Kidney tubule cell (primary cell): ENCODE measurements at regions not wholly inside any gene's neighbourhood (a gene's known extent, or its start where the extent isn't known, plus 50 kb on each side); places are given as distances from the start of the nearest gene placed in this dataset.
"Not testable (repeated sequence)": the region's sequence is repeated elsewhere in the genome, so short reads cannot be mapped to it uniquely, and the experiment has no call there.

ENCODE experiments used
- DNase-seq: peaks from one replicate; pipeline ENCODE4 v3.0.0-alpha.2; 2018; ENCODE audit warnings: low spot score

DNA sequence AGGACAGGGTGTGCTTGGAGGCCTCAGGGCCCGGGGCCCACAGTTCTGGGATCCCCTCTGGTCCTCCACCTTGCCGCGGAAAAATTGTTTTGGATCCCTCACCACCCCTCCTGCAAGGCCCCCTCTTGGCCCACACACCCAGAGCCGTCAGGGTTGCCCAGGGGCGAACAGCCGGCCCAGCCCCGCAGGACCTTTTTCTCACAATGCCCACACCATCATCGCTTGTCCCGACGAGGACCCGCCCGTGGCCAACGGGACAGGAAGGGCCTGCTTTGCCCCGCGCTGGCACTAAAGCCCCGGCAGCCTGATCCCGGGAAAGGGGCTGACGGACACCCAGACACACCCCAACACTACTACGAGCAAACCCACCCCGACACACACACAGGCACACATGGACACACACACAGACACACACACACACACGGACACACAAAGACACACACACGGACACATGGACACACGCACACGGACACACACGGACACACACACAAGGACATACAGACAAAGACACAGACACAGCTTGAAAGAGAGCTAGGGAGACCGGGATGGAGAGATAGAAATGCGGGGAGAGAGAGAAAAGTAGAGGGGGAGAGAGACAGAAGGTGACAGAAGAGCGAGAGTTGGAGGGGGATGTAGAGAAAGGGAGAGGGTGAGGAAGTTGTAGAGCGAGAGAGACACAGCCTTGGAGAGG, 1493.5 kb upstream of the DEFB115 start:
- DNase-seq: no peak

DNA sequence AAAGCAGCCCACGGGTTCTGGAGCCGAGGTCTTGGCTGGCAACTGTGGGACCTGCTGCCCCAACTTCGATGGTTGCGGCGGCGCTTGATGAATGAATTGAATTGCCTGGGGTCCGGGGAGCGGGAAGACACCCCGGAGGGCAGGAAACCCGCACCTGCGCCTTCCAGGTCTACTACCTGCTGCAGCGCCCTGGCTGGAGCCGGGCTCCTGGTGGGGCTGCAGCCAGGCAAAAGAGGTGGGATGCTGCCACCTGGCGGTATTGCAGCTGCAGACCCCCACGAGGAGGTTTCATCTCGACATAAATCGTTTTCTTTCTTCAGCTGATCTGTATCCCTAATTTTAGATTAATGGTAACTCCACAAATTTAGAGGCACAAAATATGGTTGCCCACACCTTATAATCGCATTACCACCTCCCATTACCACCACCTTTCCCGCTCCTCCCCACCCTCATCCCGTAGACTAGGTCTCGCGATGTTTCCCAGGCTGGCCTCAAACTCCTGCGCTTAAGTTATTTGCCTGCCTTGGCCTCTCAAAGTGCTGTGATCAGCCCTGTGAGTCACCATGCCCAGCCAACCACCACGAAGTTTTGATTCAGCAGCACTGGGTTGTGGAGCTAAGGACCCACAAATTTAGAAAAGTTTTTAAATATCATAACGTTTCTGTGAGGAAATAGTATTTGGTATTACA, 1492.4 kb upstream of the DEFB115 start:
- peak; percentile 1 for DNase-seq

DNA sequence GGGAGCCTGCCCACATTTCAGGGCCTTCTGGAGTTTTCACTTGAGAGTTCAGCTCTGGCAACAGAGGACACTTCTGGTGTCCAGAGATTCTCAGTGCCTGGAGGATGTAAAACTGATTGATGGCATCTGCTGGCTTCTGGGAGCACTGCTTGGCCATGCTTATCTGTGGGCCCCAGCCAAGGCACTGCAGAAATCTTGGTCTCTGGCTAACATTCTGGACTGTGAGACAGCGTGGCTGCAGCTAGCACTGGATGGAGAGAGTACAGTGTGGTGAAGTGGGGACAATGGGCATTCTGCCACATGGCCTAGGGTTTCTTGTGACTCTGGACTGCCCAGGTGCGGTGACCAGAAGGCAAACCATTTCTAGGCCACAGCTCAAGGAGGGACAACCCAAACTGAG, 1479.4 kb upstream of the DEFB115 start:
- DNase-seq: not testable (repeated sequence)

DNA sequence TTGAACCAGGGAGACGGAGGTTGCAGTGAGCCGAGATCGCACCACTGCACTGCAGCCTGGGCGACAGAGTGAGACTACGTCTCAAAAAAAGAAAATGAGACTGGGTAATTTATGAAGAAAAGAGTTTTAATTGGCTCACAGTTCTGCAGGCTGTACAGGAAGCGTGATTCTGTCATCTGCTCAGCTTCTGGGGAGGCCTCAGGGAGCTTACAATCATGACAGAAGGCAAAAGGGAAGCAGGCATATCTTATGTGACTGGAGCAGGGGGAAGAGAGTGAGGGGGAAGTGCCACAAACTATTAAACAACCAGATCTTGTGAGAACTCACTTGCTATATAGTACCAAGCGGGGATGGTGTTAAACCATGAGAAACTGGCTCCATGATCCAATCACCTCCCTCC, 1476.2 kb upstream of the DEFB115 start:
- DNase-seq: not testable (repeated sequence)

DNA sequence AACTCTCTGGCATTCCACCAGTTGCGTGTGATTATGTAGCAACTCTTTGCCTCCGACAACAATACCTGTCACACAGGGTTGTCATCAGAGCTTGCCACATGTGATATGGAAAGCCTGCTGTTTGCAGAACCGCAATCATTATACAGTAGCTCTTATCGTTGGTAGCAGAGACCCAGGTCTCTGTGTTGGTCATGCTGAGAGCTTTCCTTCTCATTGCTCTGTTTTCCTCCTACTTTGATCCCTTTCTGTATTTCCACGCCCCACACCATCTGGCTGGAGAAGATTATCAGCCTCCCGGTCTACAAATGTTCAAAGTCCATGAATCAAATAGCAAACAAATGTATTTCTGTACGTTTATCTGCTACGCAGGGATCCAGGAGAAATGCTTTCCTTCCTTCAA, 1475.6 kb upstream of the DEFB115 start:
- DNase-seq: not testable (repeated sequence)

DNA sequence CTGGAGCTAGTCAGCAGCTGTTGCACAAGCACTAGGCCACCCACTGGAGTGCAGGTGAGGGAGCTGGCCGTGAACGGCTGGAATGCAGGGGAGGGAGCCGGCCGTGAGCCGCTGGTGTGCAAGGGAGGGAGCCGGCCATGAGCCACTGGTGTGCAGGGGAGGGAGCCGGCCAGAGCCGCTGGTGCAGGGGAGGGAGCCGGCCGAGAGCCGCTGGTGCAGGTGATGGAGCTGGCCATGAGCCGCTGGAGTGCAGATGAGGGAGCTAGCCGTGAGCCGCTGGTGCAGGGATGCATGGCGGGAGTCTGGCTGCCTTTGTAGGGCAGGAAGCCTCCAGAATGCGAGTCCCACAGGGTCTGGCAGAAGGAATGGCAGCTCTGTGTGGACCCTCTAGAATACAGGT, 1470.0 kb upstream of the DEFB115 start:
- DNase-seq: not testable (repeated sequence)

DNA sequence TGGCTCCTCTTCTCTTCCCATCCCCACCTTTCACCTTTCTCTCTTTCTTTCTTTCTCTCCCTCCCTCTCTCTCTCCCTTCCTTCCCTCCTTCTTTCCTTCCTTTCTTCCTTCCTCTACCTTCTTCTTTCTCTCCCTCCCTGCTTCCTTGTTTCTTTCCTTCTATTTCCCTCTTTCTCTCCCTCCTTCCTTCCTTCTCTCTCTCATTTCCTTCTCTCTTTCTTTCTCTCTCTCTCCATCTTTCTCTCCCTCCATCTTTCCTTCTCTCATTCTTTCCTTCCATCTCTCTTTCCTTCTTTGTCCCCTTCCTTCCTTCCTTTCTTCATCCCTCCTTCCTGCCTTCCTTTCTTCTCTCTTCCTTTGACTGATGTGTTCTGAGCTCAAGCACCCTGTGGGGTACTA, 1467.0 kb upstream of the DEFB115 start:
- DNase-seq: no peak

DNA sequence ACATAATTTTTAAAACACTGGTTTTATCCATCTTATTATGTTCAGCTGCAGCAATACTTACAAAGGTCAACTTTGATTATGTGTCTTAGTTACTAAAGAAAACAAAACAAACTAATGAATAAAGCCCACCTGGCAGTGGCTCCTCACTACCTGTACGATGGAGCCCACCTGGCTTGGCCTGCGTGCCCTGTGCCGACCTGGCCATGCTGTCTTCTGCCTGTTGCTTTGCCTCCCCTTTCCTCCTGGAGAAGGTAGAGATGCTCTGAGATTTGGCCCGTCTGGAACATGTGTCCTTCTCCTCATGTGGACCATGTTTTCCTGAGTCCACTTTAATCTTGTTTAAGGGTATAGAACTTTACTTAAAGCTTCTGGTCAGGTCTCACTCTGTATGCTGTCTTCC, 1426.0 kb upstream of the DEFB115 start:
- DNase-seq: not testable (repeated sequence)

DNA sequence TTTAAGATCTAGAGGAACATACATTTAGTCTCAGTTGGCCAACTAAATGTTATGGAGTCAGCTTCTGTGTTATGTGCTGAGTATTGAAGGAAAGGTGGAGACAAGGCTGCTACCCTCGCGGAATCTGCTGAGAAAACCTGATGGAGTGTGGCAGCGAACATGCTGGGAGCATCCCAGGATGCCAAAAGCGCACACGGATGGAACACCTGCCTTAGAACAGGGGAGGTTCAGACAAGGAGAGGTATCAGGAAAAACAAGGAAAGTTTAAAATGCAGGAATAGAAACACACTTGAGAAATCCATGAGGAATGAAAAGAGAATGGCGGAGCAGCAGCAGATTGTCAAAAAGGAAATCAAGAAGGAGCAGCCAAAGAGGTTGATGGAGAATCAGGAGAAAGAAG, 1389.5 kb upstream of the DEFB115 start:
- not testable (repeated sequence) for DNase-seq

DNA sequence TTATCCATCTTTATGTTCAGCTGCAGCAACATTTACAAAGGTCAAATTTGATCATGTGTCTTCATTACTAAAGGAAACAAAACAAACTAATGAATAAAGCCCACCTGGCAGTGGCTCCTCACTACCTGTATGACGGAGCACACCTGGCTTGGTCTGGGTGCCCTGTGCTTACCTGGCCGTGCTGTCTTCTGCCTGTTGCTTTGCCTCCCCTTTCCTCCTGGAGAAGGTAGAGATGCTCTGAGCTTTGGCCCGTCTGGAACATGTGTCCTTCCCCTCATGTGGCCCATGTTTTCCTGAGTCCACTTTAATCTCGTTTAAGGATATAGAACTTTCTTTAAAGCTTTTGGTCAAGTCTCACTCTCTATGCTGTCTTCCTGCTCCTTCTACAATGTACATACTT, 1388.8 kb upstream of the DEFB115 start:
- not testable (repeated sequence) for DNase-seq

DNA sequence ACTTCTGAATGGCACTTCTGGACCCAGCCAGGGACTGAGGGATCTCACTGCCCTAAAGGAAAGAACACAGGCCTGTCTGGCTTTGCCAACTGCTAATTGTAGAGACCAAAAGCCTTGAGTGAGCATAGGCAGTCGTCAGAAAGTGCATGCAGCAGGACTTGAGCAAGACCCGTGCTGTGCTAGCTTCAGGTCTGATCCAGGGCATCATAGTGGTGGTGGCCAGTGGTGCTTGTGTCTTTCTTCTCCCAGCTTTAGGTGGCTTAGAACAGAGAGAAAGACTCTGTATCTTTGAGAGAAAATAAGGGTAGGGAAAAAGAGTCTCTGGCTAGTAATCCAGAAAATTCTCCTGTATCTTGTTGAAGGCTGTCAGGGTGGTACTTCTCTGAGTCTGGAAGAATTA, 1385.6 kb upstream of the DEFB115 start:
- not testable (repeated sequence) for DNase-seq

DNA sequence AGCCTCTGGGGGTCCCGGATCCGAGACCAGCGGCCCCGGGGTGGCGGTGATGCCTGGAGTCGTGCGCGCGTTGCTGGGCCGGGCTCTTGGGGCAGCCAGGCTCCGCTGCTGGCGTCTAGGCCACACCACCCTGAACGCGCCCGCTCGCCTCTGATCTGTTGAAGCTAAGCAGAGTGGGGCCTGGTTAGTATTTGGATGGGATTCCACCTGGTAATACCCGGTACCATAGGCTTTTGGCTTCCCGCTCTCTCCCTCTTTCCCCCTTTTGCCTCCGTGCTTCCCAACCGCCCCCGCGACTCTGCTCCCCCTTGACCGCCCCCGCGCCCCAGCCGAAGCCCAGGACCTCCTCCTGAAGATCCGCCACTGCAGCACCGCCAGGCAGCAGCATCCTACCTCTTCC, 1383.5 kb upstream of the DEFB115 start:
- DNase-seq: no peak

DNA sequence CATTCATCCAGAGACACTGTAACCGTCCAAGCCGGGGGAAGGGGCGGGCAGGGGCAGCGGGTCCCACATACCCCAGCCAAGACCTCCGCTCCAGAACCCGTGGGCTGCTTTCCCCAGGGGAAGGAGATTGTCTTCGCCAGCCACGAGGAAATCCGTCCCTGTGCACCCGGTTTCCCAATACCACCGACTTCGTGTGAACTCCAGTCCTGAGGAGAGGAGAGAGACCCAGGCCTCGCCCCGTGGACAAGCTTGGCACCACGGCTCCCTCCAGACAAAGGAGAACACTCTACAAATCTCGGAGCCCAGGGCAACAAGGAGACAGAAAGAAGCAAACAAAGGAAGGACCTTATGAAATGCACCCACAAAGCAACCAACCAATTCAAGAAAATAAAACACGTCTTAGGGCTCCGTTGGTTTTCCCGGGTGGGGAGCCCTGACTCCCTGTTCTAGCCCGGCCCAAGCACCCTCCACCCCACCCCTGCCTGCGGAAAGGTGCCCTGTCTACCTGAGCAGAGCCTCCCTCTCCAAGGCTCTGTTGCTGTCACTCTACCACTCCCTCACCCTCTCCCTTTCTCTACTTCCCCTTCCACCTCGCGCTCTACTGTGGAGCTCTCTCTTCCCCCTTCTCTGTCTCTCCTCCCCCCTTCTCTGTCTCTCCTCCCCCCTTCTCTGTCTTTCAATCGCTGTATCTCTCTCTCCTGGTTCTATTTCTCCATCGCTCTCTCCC, 1382.8 kb upstream of the DEFB115 start:
- no peak for DNase-seq

DNA sequence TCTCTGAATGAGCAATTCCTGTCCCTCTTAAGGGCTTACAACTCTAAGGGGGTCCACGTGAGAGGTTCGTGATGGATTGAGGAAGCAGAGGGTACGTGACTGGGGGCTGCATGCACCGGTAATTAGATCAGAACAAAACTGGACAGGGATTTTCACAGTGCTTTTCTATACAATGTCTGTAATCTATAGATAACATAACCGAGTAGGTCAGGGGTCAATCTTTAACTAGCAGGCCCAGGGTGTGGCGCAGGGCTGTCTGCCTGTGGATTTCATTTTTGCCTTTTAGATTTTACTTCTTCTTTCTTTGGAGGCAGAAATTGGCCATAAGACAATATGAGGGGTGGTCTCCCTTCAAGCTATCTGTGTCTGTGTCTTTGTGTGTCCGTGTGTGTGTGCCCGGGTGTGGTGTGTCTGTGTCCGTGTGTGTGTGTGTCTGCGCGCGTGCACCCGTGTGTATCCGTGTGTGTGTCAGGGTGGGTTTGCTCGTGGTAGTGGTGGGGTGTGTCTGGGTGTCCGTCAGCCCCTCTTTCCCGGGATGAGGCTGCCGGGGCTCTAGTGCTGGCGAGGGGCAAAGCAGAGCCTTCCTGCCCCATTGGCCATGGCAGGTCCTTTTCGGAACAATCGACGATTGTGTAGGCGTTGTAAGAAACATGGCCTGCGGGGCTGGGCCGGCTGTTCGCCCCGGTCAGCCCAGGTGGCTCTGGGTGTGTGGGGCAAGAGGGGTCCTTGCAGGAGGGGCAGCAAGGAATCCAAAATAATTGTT, 1382.0 kb upstream of the DEFB115 start:
- not testable (repeated sequence) for DNase-seq

DNA sequence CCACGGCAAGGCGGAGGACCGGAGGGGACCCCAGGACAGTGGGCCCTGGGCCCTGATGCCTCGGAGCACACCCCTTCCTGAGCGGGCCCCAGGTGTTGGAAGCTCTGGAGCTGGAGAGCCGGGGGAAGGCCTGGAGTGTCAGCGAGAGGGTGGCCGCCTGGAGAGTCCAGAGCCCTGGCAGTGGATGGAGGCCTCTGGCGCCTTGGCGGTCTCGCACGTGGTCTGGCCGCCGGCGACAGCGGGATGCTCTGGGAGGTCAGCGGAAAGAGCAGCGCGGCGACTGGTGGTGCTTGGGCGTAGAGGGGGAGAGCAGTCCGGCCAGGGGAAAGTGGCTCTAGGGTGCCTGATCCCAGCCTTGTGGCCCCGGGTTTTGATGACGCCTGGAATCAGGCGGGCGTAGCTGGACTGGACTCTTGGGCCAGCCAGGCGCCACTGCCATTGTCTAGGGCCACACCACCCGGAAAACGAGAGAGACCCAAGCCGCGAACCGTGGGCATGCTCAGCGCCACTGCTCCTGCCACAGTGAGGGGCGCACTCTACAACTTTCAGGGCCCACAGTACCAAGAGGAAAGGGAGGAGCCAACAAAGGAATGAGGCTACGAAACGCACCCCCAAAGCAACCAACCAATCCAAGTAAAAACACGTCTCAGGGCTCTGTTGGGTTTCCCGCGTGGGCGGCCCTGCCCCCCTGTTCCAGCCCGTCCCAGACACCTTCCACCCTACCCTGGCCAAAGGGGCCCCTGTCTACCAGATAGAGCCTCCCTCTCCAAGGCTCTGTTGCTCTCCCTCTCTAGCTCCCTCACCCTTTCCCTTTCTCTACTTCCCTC, 1381.2 kb upstream of the DEFB115 start:
- not testable (repeated sequence) for DNase-seq

DNA sequence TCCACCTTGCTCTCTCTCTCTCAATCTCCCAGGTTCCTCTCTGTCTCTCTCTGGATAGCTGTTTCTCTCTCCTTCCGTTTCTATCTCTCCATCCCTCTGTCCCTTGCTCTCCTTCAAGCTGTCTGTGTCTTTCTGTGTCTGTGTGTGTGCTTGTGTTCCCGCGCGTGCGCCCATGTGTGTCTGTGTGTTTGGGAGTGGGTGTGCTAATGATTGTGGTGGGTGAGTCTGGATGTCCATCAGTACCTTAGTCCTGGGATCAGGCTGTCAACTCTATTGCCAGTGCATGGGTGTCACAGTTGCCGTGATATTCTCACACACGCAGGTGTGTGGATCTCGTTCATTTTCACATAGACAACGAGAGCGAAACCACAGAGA, 1380.6 kb upstream of the DEFB115 start:
- no peak for DNase-seq

DNA sequence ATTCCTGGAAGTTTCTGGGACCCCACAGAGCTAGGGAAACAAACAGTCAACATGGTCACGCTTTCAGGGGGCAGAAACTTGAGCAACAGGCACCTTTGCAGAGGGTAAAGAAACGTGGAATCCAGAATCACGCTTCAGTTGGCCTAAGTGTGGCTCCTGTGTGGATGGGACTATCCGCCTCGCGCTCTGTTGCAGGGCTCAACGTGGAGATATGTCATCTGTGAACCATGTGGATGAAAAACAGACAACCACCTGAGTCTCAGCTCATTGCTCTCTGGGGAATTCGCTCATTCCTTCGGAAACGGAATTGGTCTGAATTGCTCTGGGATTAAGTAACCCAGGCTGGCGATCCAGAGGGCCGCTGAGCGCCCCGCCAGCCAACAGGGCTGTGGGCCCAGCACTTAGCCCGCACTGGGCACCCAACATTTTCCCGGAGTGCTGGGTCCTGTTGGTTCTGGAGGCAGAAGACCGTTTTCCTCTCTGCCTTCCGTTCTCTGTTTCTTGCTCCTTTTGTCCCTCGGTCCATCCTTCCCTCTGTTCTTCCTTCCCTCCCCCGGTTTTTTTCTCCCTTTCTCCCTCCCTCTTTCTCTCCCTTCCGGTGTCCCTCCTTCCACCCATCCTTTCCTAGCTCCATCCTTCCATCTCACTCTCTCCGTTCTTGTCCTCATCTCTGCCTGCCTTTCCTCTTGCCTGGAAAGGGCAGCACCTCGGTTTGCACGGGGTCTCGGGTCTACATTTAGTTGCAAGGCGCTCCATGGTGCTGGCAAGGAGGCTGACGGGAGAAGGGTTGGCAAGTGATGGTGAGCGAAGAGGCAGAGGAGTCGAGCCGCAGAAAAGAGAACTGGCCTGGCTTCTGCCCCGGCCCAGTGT, 1379.8 kb upstream of the DEFB115 start:
- DNase-seq: not testable (repeated sequence)

DNA sequence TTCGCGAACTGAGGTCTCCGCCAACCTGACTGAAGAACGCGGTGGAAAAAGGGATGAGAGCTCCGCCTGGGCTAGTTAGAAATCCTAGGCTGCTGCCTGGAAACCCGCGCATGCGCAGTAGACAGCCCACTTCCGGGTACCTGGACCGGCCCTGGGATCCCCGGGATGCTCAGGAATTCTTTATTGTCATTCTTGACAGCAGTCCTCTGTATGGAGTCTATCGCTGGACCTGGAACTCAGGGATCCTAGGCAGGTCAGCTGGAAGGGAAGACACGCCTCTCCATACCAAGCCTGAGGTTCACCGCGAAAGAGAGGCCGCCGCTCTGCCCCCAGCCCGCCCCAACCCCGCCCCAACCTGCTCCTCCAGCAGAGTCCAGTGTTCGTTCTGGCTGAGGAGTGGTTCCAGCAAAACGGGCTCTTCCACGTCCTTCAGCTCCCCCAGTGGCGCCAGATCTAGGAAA, 1379.2 kb upstream of the DEFB115 start:
- DNase-seq: no peak

DNA sequence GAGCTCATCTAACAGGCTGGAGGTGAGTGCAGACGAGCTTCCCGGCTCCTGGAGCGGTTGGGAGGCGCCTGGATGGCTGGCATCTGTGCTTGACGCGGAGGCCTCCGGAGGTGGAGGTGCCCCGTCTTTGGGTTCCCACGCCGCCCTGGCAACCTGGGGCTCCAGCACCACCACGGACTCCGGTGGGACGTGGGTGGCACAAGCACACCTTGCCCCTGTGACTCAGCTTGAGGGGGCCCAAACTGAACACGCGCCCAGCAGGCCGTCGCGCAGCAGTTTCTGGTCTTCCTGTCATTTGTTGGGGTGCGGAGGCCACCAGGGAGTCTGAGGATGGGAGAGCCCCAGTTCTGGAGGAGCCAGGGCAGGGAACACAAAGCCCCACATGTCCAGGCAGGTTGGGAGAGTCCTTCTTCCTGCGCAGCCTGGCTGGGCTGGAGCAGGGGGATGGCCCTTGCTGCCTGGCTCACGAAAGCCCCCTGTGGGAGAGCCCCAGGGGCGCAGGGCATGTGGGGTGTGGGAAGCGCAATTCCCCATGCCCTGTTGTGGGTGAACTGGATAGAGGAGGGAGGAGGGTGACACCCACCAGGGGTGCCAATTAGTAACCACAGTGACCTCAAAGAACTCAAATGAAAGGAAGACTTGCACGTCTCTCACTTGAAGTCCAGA, 1378.6 kb upstream of the DEFB115 start:
- no peak for DNase-seq

DNA sequence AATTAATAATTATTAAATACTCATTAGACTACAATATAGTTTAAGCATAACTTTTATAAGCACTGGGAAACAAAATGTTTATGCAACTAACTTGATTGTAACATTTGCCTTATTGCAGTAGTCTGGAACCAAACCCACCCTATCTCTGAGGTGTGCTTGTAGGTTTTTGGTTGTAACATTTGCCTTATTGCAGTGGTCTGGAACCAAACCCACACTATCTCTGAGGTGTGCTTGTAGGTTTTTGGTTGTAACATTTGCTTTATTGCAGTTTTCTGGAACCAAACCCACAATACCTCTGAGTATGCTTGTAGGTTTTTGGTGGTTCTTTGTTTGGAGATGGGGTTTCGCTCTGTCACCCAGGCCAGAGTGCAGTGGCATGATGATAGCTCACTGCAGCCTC, 1376.4 kb upstream of the DEFB115 start:
- DNase-seq: not testable (repeated sequence)
